ENCODE measurements at regions not wholly inside any gene's neighbourhood (a gene's known extent, or its start where the extent isn't known, plus 50 kb on each side); places are given as distances from the start of the nearest gene placed in this dataset.

DNA sequence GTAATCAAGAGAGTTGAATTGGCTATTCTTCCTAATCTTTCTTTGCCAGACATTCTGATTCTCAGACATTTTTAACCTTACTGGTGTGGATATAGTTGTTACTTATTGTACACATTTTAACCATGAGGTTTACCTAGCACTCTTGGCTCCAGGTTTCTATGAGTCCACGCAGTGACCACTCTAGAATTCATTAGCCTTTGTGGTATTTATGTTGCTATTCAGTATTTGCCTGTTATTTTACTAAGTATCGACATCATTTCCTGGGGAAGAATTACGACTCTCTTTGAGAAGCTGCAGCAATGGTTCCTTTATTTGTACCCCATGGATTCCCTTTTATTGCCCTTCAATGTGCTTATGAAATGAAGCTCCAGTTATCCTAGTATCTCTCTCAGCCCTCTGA, 120.7 kb downstream of the RDH14 start:
- Histone ChIP-seq H3K9me3 (ENCODE audit: control insufficient read depth, low read depth, low read length) (no peaks in the 10 kb centered on the region), H2BK120ac (ENCODE audit: low read depth, low read length, poor library complexity, severe bottlenecking) (no peak overlapping the region), H2BK5ac (ENCODE audit: insufficient read length, low read length) (no peak overlapping the region), H3K4me1 (ENCODE audit: insufficient read depth, low read length) (no peaks in the 10 kb centered on the region), H3K27ac (ENCODE audit: insufficient read length, low read depth, low read length) (no peak overlapping the region), H2BK12ac (ENCODE audit: insufficient read length, low read depth, low read length) (no peak overlapping the region), H2BK15ac (ENCODE audit: low read depth, low read length) (no peak overlapping the region), H3K4ac (ENCODE audit: low read depth, low read length) (no peak overlapping the region), H3K79me2 (ENCODE audit: insufficient read depth, low read length) (no peaks in the 10 kb centered on the region), H3K23me2 (ENCODE audit: insufficient read length, low read depth, low read length, poor library complexity, severe bottlenecking) (no peaks in the 10 kb centered on the region), H3K4me2 (ENCODE audit: insufficient read depth, insufficient read length, low read length) (no peak overlapping the region), H3T11ph (ENCODE audit: low read length) (no peak overlapping the region), H3K23ac (ENCODE audit: insufficient read length, low read depth, low read length) (no peak overlapping the region), H3K18ac (ENCODE audit: insufficient read length, low read depth, low read length) (no peak overlapping the region), H4K20me1 (ENCODE audit: control insufficient read depth, insufficient read depth, insufficient read length) (no peaks in the 10 kb centered on the region), H3K79me1 (ENCODE audit: insufficient read depth, low read depth, low read length, poor library complexity, severe bottlenecking) (no peaks in the 10 kb centered on the region), H3K9ac (ENCODE audit: extremely low read depth, insufficient read length, low read length) (no peak overlapping the region), H4K5ac (ENCODE audit: insufficient read length, low read depth, low read length) (no peak overlapping the region), H3K56ac (ENCODE audit: insufficient read length, low read depth, low read length) (no peak overlapping the region), H2BK20ac (ENCODE audit: low read depth, low read length, poor library complexity, severe bottlenecking) (no peak overlapping the region), H4K8ac (replicated peaks; ENCODE audit: insufficient read length, low read depth, low read length) (no peak overlapping the region), H3K14ac (ENCODE audit: insufficient read depth, low read length) (no peak overlapping the region), H2AK5ac (ENCODE audit: insufficient read length, low read length) (no peak overlapping the region), H3K27me3 (ENCODE audit: insufficient read depth, low read length) (no peaks in the 10 kb centered on the region), H2AFZ (ENCODE audit: low read length) (no peak overlapping the region), H4K91ac (ENCODE audit: insufficient read length, low read depth, low read length) (no peak overlapping the region)
- H3K36me3 Mint-ChIP-seq (ENCODE audit: insufficient read depth in 1 of 3, low read depth in 3 of 3), result no peaks in the 10 kb centered on the region
- H3K9me3 Mint-ChIP-seq, result no peaks in the 10 kb centered on the region
- TF ChIP-seq, protein P1, sequence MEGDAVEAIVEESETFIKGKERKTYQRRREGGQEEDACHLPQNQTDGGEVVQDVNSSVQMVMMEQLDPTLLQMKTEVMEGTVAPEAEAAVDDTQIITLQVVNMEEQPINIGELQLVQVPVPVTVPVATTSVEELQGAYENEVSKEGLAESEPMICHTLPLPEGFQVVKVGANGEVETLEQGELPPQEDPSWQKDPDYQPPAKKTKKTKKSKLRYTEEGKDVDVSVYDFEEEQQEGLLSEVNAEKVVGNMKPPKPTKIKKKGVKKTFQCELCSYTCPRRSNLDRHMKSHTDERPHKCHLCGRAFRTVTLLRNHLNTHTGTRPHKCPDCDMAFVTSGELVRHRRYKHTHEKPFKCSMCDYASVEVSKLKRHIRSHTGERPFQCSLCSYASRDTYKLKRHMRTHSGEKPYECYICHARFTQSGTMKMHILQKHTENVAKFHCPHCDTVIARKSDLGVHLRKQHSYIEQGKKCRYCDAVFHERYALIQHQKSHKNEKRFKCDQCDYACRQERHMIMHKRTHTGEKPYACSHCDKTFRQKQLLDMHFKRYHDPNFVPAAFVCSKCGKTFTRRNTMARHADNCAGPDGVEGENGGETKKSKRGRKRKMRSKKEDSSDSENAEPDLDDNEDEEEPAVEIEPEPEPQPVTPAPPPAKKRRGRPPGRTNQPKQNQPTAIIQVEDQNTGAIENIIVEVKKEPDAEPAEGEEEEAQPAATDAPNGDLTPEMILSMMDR (conservative IDR thresholded peaks at IDR 0.05), result no peak
- WGBS (ENCODE audit: extremely low coverage, insufficient read length, low lambda C conversion rate), result no CpG with 5 or more reads among the region's 3 CpGs
- DNase-seq, result no peak
- no peaks in the 10 kb centered on the region for H3K27me3 Mint-ChIP-seq (ENCODE audit: low read depth)
- no peak overlapping the region for H3K4me3 Mint-ChIP-seq
- H3K4me1 Mint-ChIP-seq, result no peaks in the 10 kb centered on the region
- no peak overlapping the region for H3K27ac Mint-ChIP-seq
